Head of caudate nucleus (tissue), 42 donors: ENCODE measurements at regions not wholly inside any gene's neighbourhood (a gene's known extent, or its start where the extent isn't known, plus 50 kb on each side); places are given as distances from the start of the nearest gene placed in this dataset.
"Not testable (repeated sequence)": the region's sequence is repeated elsewhere in the genome, so short reads cannot be mapped to it uniquely, and the experiment has no call there.

Source experiments
- DNase-seq, 42 donors: peaks; one replicate each; pipeline versions ENCODE4 v3.0.0 to v3.0.0-alpha.2; 2020 to 2021; ENCODE audit warnings: mixed read lengths in 7 of 42
- intact Hi-C: fragments of 100-400 bp; cut with DNase I; formaldehyde crosslinking; loops from one replicate; pipeline ENCODE4 v1.15.0; 2022

- DNase-seq: no peak
- intact Hi-C loops: no loop called here
These were observed 102.5 kb upstream of the ANXA10 start for GRCh38 chr4:167989815-167990214.

GRCh38 chr4:168008112-168008511 lies 84.2 kb upstream of the ANXA10 start:
- DNase-seq, intact Hi-C loops: not testable (repeated sequence)

DNA sequence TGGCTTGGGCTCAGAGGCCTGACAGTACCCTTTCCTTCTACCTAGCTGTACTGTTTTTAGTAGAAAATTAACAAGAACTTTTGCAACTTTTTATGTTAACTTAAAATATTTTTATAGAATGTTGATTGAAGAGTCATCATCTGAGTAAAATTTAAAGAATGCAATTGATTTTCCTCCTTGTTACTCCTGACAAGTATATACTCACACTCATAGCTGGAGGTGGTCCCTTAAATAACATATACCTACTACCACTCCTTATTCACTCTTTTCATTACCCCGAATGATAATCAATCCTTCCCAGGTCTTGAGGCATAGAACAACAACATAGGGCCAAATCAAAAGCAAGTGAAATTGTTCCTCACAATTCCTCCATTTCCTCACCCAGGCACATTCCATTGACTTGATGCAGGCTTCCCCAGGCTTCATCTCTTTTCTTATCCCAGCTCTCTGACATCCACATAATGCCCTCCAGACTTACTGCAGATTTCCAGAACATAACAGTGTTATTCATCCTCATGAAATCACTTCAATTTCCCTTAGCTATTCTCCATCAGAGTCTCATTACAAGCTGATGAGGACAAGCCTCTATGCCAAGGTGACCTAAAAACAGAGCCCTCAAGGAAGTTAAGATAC lies 73.2 kb upstream of the ANXA10 start:
- DNase-seq: no peak
- intact Hi-C loops: no loop called here

GRCh38 chr4:168019921-168020320 lies 72.4 kb upstream of the ANXA10 start:
- intact Hi-C loops: no loop called here
- no peak for DNase-seq

- intact Hi-C loops: no loop called here
- no peak for DNase-seq
These were observed 70.7 kb upstream of the ANXA10 start for GRCh38 chr4:168021666-168022065.

DNA sequence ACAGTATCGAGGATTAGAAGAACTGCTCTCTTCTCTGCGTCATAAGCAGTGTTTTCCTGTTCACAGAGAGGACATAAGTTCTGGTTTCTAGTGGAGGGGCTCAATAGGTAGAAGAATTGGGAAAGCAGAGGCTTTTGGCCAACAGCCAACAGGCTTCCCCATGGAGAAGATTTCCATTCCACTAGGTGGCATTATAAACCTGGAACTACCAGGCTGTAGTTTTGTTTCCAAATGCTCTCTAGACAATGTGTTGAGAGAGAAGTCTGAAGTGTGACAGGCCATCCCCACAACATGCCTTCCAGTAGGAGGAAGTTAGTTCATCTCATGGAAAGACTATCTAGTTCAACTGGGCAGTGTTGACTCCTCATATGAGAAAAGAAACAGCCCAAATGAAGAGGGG lies 63.8 kb upstream of the ANXA10 start:
- intact Hi-C loops: no loop called here
- peak in 1 of 42 donors; percentile 7 for DNase-seq

GRCh38 chr4:168028970-168029597 lies 63.3 kb upstream of the ANXA10 start:
- no peak for DNase-seq
- intact Hi-C loops: no loop called here

GRCh38 chr4:168037676-168038075 lies 54.7 kb upstream of the ANXA10 start:
- DNase-seq: no peak
- intact Hi-C loops: no loop called here

- intact Hi-C loops: no loop called here
These were observed 52.7 kb upstream of the ANXA10 start for GRCh38 chr4:168039593-168039992.

More at GRCh38 chr4:168039593-168039992, 52.7 kb upstream of the ANXA10 start:
- no peak for DNase-seq
